Activated CD4-positive, alpha-beta T cell treated with anti-CD3 and anti-CD28 coated beads, Interleukin-2, amount 10 ng/mL, durations not matched to agents 7 days and 5 days (primary cell): ENCODE measurements at regions not wholly inside any gene's neighbourhood (a gene's known extent, or its start where the extent isn't known, plus 50 kb on each side); places are given as distances from the start of the nearest gene placed in this dataset.
A peak's percentile ranks its signal among the peaks of the same experiment; 100 is the strongest.

Source experiments
- CTCF ChIA-PET: fragments of 350-600 bp; sonication (Branson Sonifier 250); formaldehyde crosslinking; loops from one replicate; lab custom pipeline; 2021; ENCODE audit warnings: antibody characterized with exemption; lab: Charles Lee
- POLR2A ChIA-PET: fragments of 350-600 bp; sonication (Branson Sonifier 250); formaldehyde crosslinking; loops from one replicate; lab custom pipeline; 2021; ENCODE audit warnings: antibody characterized with exemption; lab: Charles Lee
- DNase-seq: peaks from one replicate; pipeline ENCODE4 v3.0.0-alpha.2; 2020
- H3K27ac Mint-ChIP-seq: one replicate; pipeline ENCODE4 v1.8.0; 2021; ENCODE audit warnings: mild to moderate bottlenecking, moderate library complexity, mixed read lengths
- H3K27me3 Mint-ChIP-seq: one replicate; pipeline ENCODE4 v1.8.0; 2021; ENCODE audit warnings: mixed read lengths
- H3K36me3 Mint-ChIP-seq: one replicate; pipeline ENCODE4 v1.8.0; 2021; ENCODE audit warnings: low read depth, mixed read lengths
- H3K4me1 Mint-ChIP-seq: one replicate; pipeline ENCODE4 v1.8.0; 2021; ENCODE audit warnings: mixed read lengths
- H3K4me3 Mint-ChIP-seq: one replicate; pipeline ENCODE4 v1.8.0; 2021; ENCODE audit warnings: mild to moderate bottlenecking, moderate library complexity, mixed read lengths
- H3K9me3 Mint-ChIP-seq: one replicate; pipeline ENCODE4 v1.8.0; 2021; ENCODE audit warnings: mixed read lengths

- Mint-ChIP-seq H3K27me3 (peaks cover 22% of the 10 kb centered on the region), H3K27ac (peak overlapping the region; percentile 86), H3K9me3 (no peaks in the 10 kb centered on the region), H3K36me3 (peaks cover 18% of the 10 kb centered on the region), H3K4me3 (peak overlapping the region; percentile 83), H3K4me1 (peaks cover 30% of the 10 kb centered on the region)
- ChIA-PET CTCF (interaction anchor here (0.9 to 2.7 kb wide), 3 partner anchors 13 to 25 kb away, joined by 4 to 8 read pairs (median 6); no protein-coding TSS in a partner anchor), POLR2A (no interaction called here)
- DNase-seq: no peak
Observed at GRCh38 chr21:31560479-31560878, 99.0 kb upstream of the SOD1 start.

GRCh38 chr21:31559368-31560119 is 99.9 kb upstream of the SOD1 start:
- DNase-seq: peak; percentile 95
- Mint-ChIP-seq H3K27me3 (peaks cover 26% of the 10 kb centered on the region), H3K36me3 (peaks cover 18% of the 10 kb centered on the region), H3K4me1 (peaks cover 40% of the 10 kb centered on the region), H3K4me3 (peak overlapping the region; percentile 83), H3K27ac (peak overlapping the region; percentile 86), H3K9me3 (no peaks in the 10 kb centered on the region)
- CTCF ChIA-PET: interaction anchor here (0.6 to 2.7 kb wide), 21 partner anchors 8 to 1248 kb away, joined by 3 to 15 read pairs (median 3); no protein-coding TSS in a partner anchor
- POLR2A ChIA-PET: interaction anchor here (0.6 to 0.8 kb wide), 2 partner anchors 8 to 266 kb away, joined by 3 to 5 read pairs; no protein-coding TSS in a partner anchor

GRCh38 chr21:31558962-31559367 is 100.5 kb upstream of the SOD1 start:
- peaks cover 28% of the 10 kb centered on the region for H3K27me3 Mint-ChIP-seq
- no peaks in the 10 kb centered on the region for H3K9me3 Mint-ChIP-seq
- CTCF ChIA-PET: interaction anchor here (0.6 to 2.7 kb wide), 23 partner anchors 8 to 1249 kb away, joined by 3 to 15 read pairs (median 3); no protein-coding TSS in a partner anchor
- peaks cover 18% of the 10 kb centered on the region for H3K36me3 Mint-ChIP-seq
- peaks cover 45% of the 10 kb centered on the region for H3K4me1 Mint-ChIP-seq
- peak overlapping the region; percentile 83 for H3K4me3 Mint-ChIP-seq
- POLR2A ChIA-PET: interaction anchor here (0.6 to 0.8 kb wide), 2 partner anchors 8 to 265 kb away, joined by 3 to 5 read pairs; no protein-coding TSS in a partner anchor
- no peak overlapping the region for H3K27ac Mint-ChIP-seq
- DNase-seq: peak; percentile 94

GRCh38 chr21:31558189-31558961 is 101.1 kb upstream of the SOD1 start:
- Mint-ChIP-seq H3K4me1 (peaks cover 51% of the 10 kb centered on the region), H3K36me3 (peaks cover 20% of the 10 kb centered on the region), H3K4me3 (peak overlapping the region; percentile 84), H3K27me3 (peaks cover 28% of the 10 kb centered on the region), H3K9me3 (no peaks in the 10 kb centered on the region), H3K27ac (peak overlapping the region; percentile 71)
- DNase-seq: peak; percentile 54
- ChIA-PET POLR2A (no interaction called here), CTCF (interaction anchor here (0.9 to 2.7 kb wide), 13 partner anchors 13 to 425 kb away, joined by 3 to 15 read pairs (median 3); no protein-coding TSS in a partner anchor)

GRCh38 chr21:31557421-31558188 is 101.9 kb upstream of the SOD1 start:
- Mint-ChIP-seq H3K27me3 (peaks cover 32% of the 10 kb centered on the region), H3K4me3 (peak overlapping the region; percentile 84), H3K4me1 (peaks cover 58% of the 10 kb centered on the region), H3K9me3 (no peaks in the 10 kb centered on the region), H3K27ac (no peak overlapping the region), H3K36me3 (peaks cover 22% of the 10 kb centered on the region)
- peak; percentile 16 for DNase-seq
- ChIA-PET POLR2A (no interaction called here), CTCF (interaction anchor here (1.5 kb wide), 1 partner anchor 18 kb away, joined by 3 read pairs; no protein-coding TSS in a partner anchor)

GRCh38 chr21:31556662-31557061 is 102.8 kb upstream of the SOD1 start:
- H3K4me3 Mint-ChIP-seq: peak overlapping the region; percentile 84
- peaks cover 22% of the 10 kb centered on the region for H3K36me3 Mint-ChIP-seq
- H3K4me1 Mint-ChIP-seq: peaks cover 60% of the 10 kb centered on the region
- DNase-seq: no peak
- no peak overlapping the region for H3K27ac Mint-ChIP-seq
- POLR2A ChIA-PET: no interaction called here
- H3K27me3 Mint-ChIP-seq: peaks cover 36% of the 10 kb centered on the region
- CTCF ChIA-PET: no interaction called here
- H3K9me3 Mint-ChIP-seq: no peaks in the 10 kb centered on the region

- no peak overlapping the region for H3K27ac Mint-ChIP-seq
- H3K9me3 Mint-ChIP-seq: no peaks in the 10 kb centered on the region
- ChIA-PET CTCF (no interaction called here), POLR2A (no interaction called here)
- peaks cover 60% of the 10 kb centered on the region for H3K4me1 Mint-ChIP-seq
- H3K4me3 Mint-ChIP-seq: no peak overlapping the region
- peaks cover 38% of the 10 kb centered on the region for H3K27me3 Mint-ChIP-seq
- DNase-seq: no peak
- H3K36me3 Mint-ChIP-seq: peaks cover 22% of the 10 kb centered on the region
Observed at GRCh38 chr21:31555741-31556191, 103.7 kb upstream of the SOD1 start.

GRCh38 chr21:31554511-31555022 is 104.9 kb upstream of the SOD1 start:
- Mint-ChIP-seq H3K9me3 (no peaks in the 10 kb centered on the region), H3K4me3 (peak overlapping the region; percentile 9), H3K27ac (no peak overlapping the region), H3K27me3 (peaks cover 43% of the 10 kb centered on the region), H3K4me1 (peaks cover 50% of the 10 kb centered on the region), H3K36me3 (peaks cover 15% of the 10 kb centered on the region)
- DNase-seq: peak; percentile 44
- CTCF ChIA-PET: interaction anchor here (1.2 to 1.6 kb wide), 2 partner anchors 10 to 26 kb away, joined by 4 read pairs; no protein-coding TSS in a partner anchor
- POLR2A ChIA-PET: no interaction called here

GRCh38 chr21:31553926-31554325 is 105.6 kb upstream of the SOD1 start:
- Mint-ChIP-seq H3K27me3 (peaks cover 45% of the 10 kb centered on the region), H3K4me1 (peaks cover 48% of the 10 kb centered on the region), H3K4me3 (no peak overlapping the region), H3K27ac (no peak overlapping the region), H3K36me3 (peaks cover 15% of the 10 kb centered on the region), H3K9me3 (no peaks in the 10 kb centered on the region)
- DNase-seq: no peak
- ChIA-PET POLR2A (no interaction called here), CTCF (interaction anchor here (1.2 to 1.6 kb wide), 2 partner anchors 9 to 27 kb away, joined by 4 read pairs; no protein-coding TSS in a partner anchor)

- H3K4me3 Mint-ChIP-seq: no peak overlapping the region
- peaks cover 15% of the 10 kb centered on the region for H3K36me3 Mint-ChIP-seq
- H3K27ac Mint-ChIP-seq: no peak overlapping the region
- DNase-seq: no peak
- H3K9me3 Mint-ChIP-seq: no peaks in the 10 kb centered on the region
- ChIA-PET POLR2A (no interaction called here), CTCF (interaction anchor here (1.1 kb wide), 1 partner anchor 9 kb away, joined by 3 read pairs; no protein-coding TSS in a partner anchor)
- peaks cover 45% of the 10 kb centered on the region for H3K27me3 Mint-ChIP-seq
- peaks cover 48% of the 10 kb centered on the region for H3K4me1 Mint-ChIP-seq
Observed at GRCh38 chr21:31553461-31553860, 106.0 kb upstream of the SOD1 start.

- no peak overlapping the region for H3K4me3 Mint-ChIP-seq
- ChIA-PET POLR2A (no interaction called here), CTCF (interaction anchor here (1.1 kb wide), 1 partner anchor 9 kb away, joined by 3 read pairs; no protein-coding TSS in a partner anchor)
- no peaks in the 10 kb centered on the region for H3K9me3 Mint-ChIP-seq
- H3K36me3 Mint-ChIP-seq: peaks cover 15% of the 10 kb centered on the region
- H3K4me1 Mint-ChIP-seq: peaks cover 48% of the 10 kb centered on the region
- no peak for DNase-seq
- H3K27me3 Mint-ChIP-seq: peaks cover 45% of the 10 kb centered on the region
- no peak overlapping the region for H3K27ac Mint-ChIP-seq
Observed at GRCh38 chr21:31552826-31553225, 106.7 kb upstream of the SOD1 start.

GRCh38 chr21:31550070-31550469 is 109.4 kb upstream of the SOD1 start:
- no peak for DNase-seq
- Mint-ChIP-seq H3K36me3 (peaks cover 4% of the 10 kb centered on the region), H3K4me1 (peaks cover 26% of the 10 kb centered on the region), H3K4me3 (no peak overlapping the region), H3K9me3 (no peaks in the 10 kb centered on the region), H3K27me3 (peaks cover 26% of the 10 kb centered on the region), H3K27ac (no peak overlapping the region)
- ChIA-PET POLR2A (no interaction called here), CTCF (no interaction called here)
